GM18505 (cell line): ENCODE measurements at regions not wholly inside any gene's neighbourhood (a gene's known extent, or its start where the extent isn't known, plus 50 kb on each side); places are given as distances from the start of the nearest gene placed in this dataset.
A peak's percentile ranks its signal among the peaks of the same experiment; 100 is the strongest.
"Not testable (repeated sequence)": the region's sequence is repeated elsewhere in the genome, so short reads cannot be mapped to it uniquely, and the experiment has no call there.

ENCODE experiments used
- ATAC-seq: cut with Tn5 transposase; IDR thresholded peaks from one replicate; pipeline ENCODE4 v1.9.1; 2021; ENCODE audit not compliant: unreplicated experiment
- POLR2A ChIP-seq: IDR thresholded peaks from 4 replicates; pipeline ENCODE4 v1.6.1; 2011; ENCODE audit warnings: borderline replicate concordance; ENCODE audit not compliant: insufficient read depth, insufficient read length; ENCODE audit errors: extremely low read depth

DNA sequence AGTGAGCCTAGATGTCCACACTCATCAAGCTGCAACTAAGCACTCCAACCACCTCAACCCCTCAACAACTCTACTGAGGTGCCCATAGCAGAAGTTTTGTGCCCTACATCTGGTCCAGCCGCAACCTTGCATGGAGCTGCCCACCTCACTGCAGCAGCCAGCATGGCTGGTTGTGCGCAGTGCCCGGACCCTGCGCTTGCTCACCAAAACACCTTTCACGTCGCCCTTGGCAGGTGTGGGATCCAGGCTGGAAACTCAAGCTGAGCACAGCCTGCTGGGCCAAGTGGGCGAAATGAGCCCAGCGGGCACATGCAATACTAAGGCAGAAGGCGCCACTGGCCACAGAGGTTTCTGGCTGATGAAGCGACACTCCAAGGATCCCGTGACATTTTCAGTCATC, 902.4 kb downstream of the TBC1D32 start:
- ATAC-seq, result no peak
- no peak for TF ChIP-seq POLR2A

DNA sequence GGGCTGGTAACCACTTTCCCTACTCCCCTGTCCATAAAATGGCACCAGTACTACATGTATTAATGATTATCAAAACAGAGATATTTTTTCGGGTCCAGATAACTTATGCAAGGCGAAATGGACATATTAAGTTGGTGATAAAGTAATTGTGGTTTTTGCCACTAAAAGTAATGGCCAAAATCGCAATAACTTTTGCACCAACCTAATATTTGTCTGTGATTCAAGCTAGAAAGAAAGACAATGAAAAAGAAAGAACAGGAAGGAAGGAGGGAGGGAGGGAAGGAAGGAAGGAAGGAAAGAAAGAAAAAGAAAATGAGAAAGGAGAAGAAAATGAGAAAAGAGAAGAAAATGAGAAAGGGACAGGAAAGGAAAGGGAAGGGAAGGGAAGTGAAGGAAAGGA, 922.9 kb downstream of the TBC1D32 start:
- no peak for ATAC-seq
- TF ChIP-seq POLR2A, result no peak

DNA sequence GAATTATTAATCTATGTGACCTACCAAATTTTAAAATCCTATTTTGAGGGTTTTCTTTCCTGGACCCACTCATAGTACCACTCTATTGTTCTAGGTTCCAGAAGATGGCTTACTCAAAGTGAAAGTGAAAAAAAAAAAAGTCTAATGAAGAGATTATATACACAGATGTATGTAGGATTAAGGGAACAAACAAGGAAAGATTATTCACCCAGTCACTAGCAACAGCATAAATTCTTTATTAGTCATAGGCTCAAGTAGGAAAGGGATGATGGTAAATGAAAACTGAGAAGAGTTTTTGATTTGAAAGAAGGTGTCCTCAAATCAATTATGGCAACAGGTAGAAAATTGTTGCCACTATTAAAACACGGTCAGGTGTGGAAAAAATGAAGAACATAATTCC, 923.7 kb downstream of the TBC1D32 start:
- no peak for TF ChIP-seq POLR2A
- ATAC-seq, result no peak

DNA sequence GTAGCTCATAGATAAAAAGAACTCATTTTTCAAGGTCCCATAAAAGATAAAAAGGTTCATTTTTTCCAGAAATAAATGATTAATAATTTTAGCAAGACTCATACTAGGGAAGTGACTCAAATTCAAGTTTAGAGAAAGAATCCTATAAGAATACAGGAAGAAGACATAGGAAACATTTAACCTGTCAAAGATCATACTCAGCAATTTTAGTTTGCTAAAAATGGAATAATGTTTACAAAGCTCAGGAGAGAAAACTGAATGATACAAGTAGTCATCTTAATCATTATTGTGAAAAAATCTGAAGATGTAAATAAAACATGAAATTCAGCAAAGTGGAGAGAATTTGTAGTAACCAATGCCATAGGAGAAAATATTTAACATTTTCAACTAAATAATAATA, 926.6 kb downstream of the TBC1D32 start:
- ATAC-seq, result no peak
- TF ChIP-seq POLR2A, result no peak

DNA sequence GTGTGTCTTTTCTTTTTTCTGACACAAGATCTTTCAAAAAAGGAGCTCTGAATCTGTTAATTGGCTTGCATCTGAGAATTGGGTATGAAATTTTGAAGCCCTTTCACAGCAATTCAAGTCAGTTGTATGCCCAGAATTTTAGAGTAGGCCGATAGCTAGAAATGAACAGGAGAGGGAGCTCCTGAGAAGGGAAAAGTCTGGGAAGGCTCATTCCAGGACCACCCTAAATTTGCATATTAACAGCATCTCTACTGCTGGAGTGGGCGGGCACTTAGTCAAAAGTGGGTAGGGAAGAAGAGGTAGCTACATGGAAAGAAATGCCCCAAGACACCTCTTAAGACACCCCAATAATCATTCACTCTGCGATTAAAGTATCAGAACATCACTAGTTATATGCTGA, 928.3 kb downstream of the TBC1D32 start:
- TF ChIP-seq POLR2A, result no peak
- ATAC-seq, result no peak

DNA sequence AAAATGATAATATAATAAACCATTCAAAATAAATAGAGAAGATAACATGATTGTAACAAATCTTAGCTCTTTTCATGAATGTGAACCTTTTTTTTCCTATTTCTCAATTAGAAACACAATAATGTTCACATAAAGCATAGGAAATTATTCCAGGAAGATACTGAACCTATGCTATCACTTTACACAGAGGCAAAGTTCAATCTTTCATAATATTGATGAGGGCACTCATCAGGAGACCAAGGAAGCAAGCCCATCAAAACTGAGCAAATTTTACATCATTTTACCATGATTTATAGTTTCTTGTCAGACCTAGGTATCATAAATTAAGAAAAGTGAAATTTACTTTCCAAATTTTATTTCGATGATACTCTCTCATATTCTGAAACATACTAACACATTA, 938.5 kb downstream of the TBC1D32 start:
- ATAC-seq, result no peak
- TF ChIP-seq POLR2A, result no peak

DNA sequence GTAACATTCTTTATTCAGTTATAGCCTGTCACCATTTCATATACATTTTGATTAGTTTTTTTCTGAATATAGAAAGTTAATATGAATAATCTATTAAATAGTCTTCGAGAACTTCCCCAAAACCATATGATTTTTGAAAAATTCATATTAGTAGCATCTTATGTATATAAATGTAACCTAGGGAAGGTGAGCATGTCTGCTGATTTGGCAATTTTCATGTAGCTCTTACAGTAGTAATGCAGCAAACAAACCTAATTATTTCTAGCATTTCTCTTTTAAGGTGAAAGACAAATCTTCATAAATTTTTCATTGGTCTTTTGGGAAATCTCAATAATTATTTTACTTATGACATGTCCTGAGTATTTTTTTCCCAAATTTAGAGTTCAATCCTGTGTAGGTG, 939.0 kb downstream of the TBC1D32 start:
- no peak for TF ChIP-seq POLR2A
- no peak for ATAC-seq

DNA sequence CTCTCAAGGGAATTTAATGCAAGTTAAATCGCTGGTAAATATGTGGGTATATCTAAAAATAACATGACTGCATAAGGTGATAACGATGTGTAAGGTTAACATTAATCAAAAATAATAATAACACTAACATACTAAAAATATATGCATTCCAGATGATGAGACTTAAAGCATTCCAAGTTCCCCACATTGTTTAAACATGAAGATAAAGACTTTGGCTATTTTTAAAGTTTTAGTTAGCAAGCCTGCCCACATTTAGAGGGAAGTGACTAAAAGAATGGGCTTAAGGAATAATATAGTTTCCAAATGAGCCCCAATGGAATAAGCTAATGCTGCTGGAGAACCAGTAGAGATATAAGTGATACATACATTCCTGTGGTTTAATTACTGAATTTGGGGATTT, 941.3 kb downstream of the TBC1D32 start:
- ATAC-seq, result no peak
- no peak for TF ChIP-seq POLR2A

DNA sequence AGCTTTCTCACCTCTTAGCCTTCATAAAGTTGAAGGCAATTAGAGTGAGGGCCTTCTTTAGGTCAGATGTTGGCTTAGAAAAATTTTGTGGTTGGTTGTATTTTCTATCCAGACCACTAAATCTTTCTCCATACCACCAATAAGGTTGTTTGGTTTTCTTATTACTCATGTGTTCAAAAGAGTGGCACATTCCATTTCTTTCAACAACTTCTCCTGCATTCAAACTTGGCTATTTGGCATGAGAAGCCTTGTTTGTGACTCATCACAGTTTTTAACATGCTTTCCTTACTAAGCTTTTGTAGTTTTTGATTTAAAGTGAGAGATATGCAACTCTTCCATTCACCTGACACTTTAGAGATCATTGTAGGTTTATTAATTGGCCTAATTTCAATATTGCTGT, 949.6 kb downstream of the TBC1D32 start:
- TF ChIP-seq POLR2A, result no peak
- ATAC-seq, result no peak

DNA sequence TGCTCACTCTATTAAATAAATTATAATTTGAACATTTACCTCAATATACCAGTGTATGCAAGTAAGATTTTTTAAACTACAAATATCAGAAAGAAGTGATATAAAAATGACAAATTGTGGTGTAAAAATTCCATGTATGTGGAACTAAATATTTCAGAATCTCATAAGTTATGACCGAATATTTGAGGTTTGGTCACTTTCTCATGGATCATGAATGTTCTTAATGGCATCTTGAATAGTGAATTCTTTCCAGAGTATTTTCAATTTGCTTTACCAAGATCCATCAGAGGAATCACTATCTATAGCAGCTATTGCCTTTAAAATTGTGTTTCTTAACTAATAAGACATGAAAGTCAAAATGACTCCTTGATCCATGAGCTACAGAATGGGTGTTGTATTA, 950.6 kb downstream of the TBC1D32 start:
- TF ChIP-seq POLR2A, result no peak
- no peak for ATAC-seq

DNA sequence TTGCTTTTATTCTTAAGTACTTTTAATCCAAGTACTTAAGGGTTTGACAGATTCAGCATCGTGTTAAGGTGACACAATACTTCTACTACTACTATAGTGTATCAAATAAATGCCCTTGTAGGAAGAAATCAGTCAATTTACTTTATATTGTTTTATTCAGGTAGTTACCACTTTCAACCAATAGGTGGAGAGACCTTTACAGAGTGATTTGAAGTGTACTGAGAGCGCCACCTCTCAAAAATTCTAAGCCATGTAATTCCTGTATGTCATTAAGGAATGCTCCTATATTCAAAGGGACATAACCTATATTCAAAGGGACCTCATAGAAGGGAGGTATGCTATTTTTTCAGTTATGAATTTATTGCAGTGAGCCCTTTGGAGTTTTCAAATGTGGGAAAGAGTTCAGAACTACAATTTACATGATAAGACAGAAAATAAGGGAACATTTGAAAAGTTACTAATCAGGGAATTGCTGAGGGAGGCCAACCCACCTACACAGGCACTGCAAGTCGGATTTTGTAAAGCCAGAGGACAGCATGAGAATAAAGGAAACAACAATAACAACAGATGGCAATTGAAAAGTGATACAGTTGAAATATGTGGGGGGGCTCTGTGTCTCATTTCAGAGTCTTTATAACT, 955.6 kb downstream of the TBC1D32 start:
- no peak for TF ChIP-seq POLR2A

DNA sequence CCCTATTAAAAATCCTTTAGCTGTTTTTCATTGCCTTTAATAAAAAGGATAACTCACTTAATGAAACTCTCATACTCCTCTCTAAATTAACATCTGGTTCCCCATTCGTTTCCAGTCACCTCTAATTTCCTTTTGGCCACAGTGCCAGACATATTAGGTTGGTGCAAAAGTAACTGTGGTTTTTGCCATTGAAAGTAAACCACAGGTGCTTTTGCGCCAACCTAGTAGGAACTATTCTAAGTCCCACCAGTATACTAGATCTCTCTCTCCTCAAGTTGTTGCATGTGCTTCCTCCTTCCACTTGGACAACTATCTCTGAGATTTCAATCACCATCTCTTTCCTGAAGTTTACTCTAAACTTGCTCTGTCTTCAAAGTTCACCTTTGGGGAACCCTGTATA, 961.1 kb downstream of the TBC1D32 start:
- no peak for ATAC-seq
- TF ChIP-seq POLR2A, result no peak

More for the DNA sequence above, 955.6 kb downstream of the TBC1D32 start:
- peak; percentile 93 for ATAC-seq

DNA sequence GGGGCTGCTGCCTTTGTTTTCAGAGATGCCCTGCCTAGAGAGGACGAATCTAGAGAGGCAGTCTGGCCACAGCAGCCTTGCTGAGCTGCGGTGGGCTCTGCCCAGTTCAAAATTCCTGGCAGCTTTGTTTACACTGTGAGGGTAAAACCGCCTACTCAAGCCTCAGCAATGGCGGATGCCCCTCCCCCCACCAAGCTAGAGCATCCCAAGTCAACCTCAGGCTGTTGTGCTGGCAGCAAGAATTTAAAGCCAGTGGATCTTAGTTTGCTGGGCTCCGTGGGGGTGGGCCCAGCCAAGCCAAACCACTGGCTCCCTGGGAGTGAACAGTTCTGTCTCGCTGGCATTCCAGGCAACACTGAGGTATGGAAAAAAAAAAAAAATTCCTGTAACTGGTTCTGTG, 970.9 kb downstream of the TBC1D32 start:
- ATAC-seq, result no peak
- no peak for TF ChIP-seq POLR2A

DNA sequence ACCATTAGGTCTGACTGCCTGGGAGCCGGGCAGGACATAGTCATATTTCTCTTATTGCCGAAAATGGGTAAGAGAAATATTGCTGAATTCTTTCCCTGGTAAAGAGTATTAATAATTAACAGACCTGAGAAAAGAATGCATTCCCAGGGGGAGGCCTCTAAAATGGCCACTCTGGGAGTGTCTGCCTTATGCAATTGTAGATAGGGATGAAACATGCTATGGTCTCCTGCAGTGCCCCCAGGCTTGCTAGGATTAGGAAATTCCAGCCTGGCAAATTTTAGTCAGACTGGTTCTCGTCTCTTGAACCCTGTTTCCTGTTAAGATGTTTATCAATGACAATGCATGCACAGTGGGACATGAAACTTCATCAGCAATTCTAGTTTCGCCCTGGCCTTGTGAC, 975.7 kb downstream of the TBC1D32 start:
- not testable (repeated sequence) for ATAC-seq

DNA sequence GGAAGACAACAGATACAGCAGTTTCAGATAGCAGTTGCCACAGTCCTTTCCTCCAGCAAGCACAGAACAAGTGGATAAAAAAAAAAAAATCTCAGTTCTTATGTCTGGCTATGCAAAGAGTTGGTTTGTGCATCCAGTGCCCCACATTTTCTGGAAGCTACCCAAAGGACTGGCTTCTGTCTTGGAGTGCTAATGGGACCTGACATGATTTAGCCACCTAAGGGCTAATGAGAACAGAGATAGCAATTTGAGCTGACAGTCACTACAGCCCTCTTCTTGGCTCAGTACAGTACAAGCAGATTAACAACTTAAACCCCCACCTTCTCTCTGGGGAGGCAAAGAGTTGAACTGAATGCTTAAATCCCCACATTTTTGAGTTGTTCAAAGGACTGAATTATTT, 976.8 kb downstream of the TBC1D32 start:
- no peak for ATAC-seq
- no peak for TF ChIP-seq POLR2A
